GM10248 (cell line): ENCODE measurements at regions not wholly inside any gene's neighbourhood (a gene's known extent, or its start where the extent isn't known, plus 50 kb on each side); places are given as distances from the start of the nearest gene placed in this dataset.

Source experiments
- CTCF ChIA-PET: fragments of 300-600 bp; sonication (Branson Sonifier 250); formaldehyde crosslinking; extraction: SDS; loops from one replicate; lab custom pipeline; 2021; ENCODE audit warnings: antibody characterized with exemption; lab: Yijun Ruan, JAX
- POLR2A ChIA-PET: fragments of 350-650 bp; sonication (Branson Sonifier 250); formaldehyde crosslinking; extraction: SDS; loops from one replicate; lab custom pipeline; 2020; ENCODE audit warnings: antibody characterized with exemption; lab: Yijun Ruan, JAX
- DNase-seq: peaks from one replicate; pipeline ENCODE4 v3.0.0; 2012; ENCODE audit errors: extremely low spot score
- CTCF ChIP-seq: IDR thresholded peaks from 2 replicates; pipeline ENCODE4 v1.5.1; 2012; ENCODE audit warnings: mild to moderate bottlenecking, low read depth; ENCODE audit errors: extremely low read depth, missing control alignments, control extremely low read depth

GRCh38 chr11:8775734-8776133 is 93.1 kb downstream of the RPL27A start:
- ChIA-PET POLR2A (no interaction called here), CTCF (no interaction called here)
- DNase-seq = no peak
- TF ChIP-seq CTCF = no peak

GRCh38 chr11:8776209-8776608 is 93.6 kb downstream of the RPL27A start:
- CTCF ChIA-PET = interaction anchor here (3.2 kb wide), 1 partner anchor 13 kb away, joined by 18 read pairs; no protein-coding TSS in a partner anchor
- POLR2A ChIA-PET = no interaction called here

GRCh38 chr11:8777907-8778767 is 95.5 kb downstream of the RPL27A start:
- peak; percentile 36 for DNase-seq
- CTCF ChIA-PET = interaction anchor here (0.7 to 3.2 kb wide), 8 partner anchors 9 to 181 kb away, joined by 3 to 18 read pairs (median 6); no protein-coding TSS in a partner anchor
- POLR2A ChIA-PET = no interaction called here
- TF ChIP-seq CTCF = no peak

More at GRCh38 chr11:8776209-8776608, 93.6 kb downstream of the RPL27A start:
- DNase-seq = no peak
- no peak for TF ChIP-seq CTCF

GRCh38 chr11:8779107-8779506 is 96.5 kb downstream of the RPL27A start:
- no peak for TF ChIP-seq CTCF
- no peak for DNase-seq
- CTCF ChIA-PET = interaction anchor here (1.2 to 3.2 kb wide), 8 partner anchors 10 to 180 kb away, joined by 3 to 18 read pairs (median 6); no protein-coding TSS in a partner anchor
- POLR2A ChIA-PET = no interaction called here

- no peak for TF ChIP-seq CTCF
- DNase-seq = no peak
- ChIA-PET POLR2A (no interaction called here), CTCF (interaction anchor here (1.3 to 2.6 kb wide), 3 partner anchors 32 to 180 kb away, joined by 3 to 6 read pairs (median 3); no protein-coding TSS in a partner anchor)
Observed at GRCh38 chr11:8779732-8780131, 97.1 kb downstream of the RPL27A start.

GRCh38 chr11:8784954-8785353 is 102.4 kb downstream of the RPL27A start:
- ChIA-PET POLR2A (no interaction called here), CTCF (no interaction called here)
- no peak for TF ChIP-seq CTCF
- DNase-seq = no peak
